Lung (tissue), 11 donors: ENCODE measurements at regions not wholly inside any gene's neighbourhood (a gene's known extent, or its start where the extent isn't known, plus 50 kb on each side); places are given as distances from the start of the nearest gene placed in this dataset.

Experiments
- ATAC-seq: fragments of 200-7000 bp; cut with Tn5 transposase; one replicate; pipeline ENCODE4 v1.9.1; 2020; ENCODE audit warnings: moderate number of reproducible peaks; ENCODE audit not compliant: insufficient read depth, low FRiP score
- DNase-seq, 3 donors: peaks; one replicate each; pipeline ENCODE4 v3.0.0-alpha.2; 2013 to 2017
- H3K27ac ChIP-seq, 2 donors: one replicate each; pipeline ENCODE4 v1.5.1; 2013; ENCODE audit warnings: mild to moderate bottlenecking in 2 of 2, moderate library complexity in 2 of 2, control low read depth in 1 of 2, inconsistent platforms in 1 of 2, low read depth in 1 of 2, low read length in 1 of 2
- H3K27me3 ChIP-seq, 3 donors: one replicate each; pipeline ENCODE4 v1.5.1; 2013; ENCODE audit warnings: low read length in 2 of 3; ENCODE audit not compliant: control insufficient read depth in 3 of 3, insufficient read depth in 3 of 3
- H3K36me3 ChIP-seq, 4 donors: one replicate each; pipeline ENCODE4 v1.5.1; 2013; ENCODE audit warnings: low read length in 4 of 4, mild to moderate bottlenecking in 1 of 4, moderate library complexity in 1 of 4; ENCODE audit not compliant: control insufficient read depth in 4 of 4, insufficient read depth in 4 of 4
- H3K4me1 ChIP-seq, 5 donors: one replicate each; pipeline ENCODE4 v1.5.1; 2013; ENCODE audit warnings: low read length in 5 of 5, mild to moderate bottlenecking in 2 of 5, moderate library complexity in 1 of 5; ENCODE audit not compliant: control insufficient read depth in 5 of 5, insufficient read depth in 5 of 5
- H3K4me3 ChIP-seq: one replicate; pipeline ENCODE4 v1.5.1; 2013; ENCODE audit warnings: mild to moderate bottlenecking, control low read depth, moderate library complexity
- H3K9ac ChIP-seq, 2 donors: one replicate each; pipeline ENCODE4 v1.5.1; 2013; ENCODE audit warnings: low read length in 2 of 2, control low read depth in 1 of 2; ENCODE audit not compliant: insufficient read depth in 1 of 2
- H3K9me3 ChIP-seq, 4 donors: one replicate each; pipeline ENCODE4 v1.5.1; 2013; ENCODE audit warnings: low read length in 3 of 4, mild to moderate bottlenecking in 1 of 4, moderate library complexity in 1 of 4; ENCODE audit not compliant: control insufficient read depth in 4 of 4, insufficient read depth in 3 of 4
- WGBS, 2 donors: extraction: QIAGEN DNeasy Blood & Tissue Kit; methylation state at CpG; one replicate each; pipeline ENCODE4 v1.1.7; 2013; 5-methylcytosine and 5-hydroxymethylcytosine counted together
- TF ChIP-seq, protein P1 (sequence below): IDR thresholded peaks from 2 replicates; pipeline ENCODE4 v1.5.1; 2012; ENCODE audit warnings: mild to moderate bottlenecking; ENCODE audit errors: control extremely low read depth, extremely low read depth
- donor health status: control.
- donor health status: control.
- donor health status: Bipolar disorder and iron deficiency.
- donor health status: healthy.
- donor health status: DM: yes; HTN: yes; CAD: no.

DNA sequence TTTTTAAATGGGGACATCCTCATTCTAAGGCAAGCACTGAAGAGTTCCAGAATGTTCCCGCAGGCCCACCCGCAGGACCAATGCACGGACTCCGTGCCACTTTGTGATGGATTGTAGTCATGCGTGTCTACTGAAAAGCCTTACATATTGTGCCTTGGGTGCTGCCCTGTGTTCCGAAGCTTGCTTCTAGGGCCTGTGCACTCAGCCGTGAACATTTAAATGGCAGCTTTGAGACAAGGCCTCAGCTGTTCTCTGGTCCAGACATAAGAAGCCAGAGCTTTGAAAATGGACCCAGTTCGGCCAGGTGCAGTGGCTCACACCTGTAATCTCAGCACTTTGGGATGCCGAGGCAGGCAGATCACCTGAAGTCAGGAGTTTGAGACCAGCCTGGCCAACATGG, 75.3 kb upstream of the CACNA1A start:
- peaks cover 0 to 6% (median 2%) of the 10 kb centered on the region in 4 donors for H3K9me3 ChIP-seq
- no peaks in the 10 kb centered on the region for H3K36me3 ChIP-seq
- 89 to 93% methylated on average over 9 of the region's 9 CpGs for WGBS, 2 donors
- DNase-seq: no peak
- H3K27me3 ChIP-seq: no peaks in the 10 kb centered on the region
- no peak overlapping the region for H3K4me3 ChIP-seq
- H3K9ac ChIP-seq: no peak overlapping the region
- H3K4me1 ChIP-seq: no peaks in the 10 kb centered on the region
- no peak overlapping the region for H3K27ac ChIP-seq
- no peak for ATAC-seq
- TF ChIP-seq, protein P1, sequence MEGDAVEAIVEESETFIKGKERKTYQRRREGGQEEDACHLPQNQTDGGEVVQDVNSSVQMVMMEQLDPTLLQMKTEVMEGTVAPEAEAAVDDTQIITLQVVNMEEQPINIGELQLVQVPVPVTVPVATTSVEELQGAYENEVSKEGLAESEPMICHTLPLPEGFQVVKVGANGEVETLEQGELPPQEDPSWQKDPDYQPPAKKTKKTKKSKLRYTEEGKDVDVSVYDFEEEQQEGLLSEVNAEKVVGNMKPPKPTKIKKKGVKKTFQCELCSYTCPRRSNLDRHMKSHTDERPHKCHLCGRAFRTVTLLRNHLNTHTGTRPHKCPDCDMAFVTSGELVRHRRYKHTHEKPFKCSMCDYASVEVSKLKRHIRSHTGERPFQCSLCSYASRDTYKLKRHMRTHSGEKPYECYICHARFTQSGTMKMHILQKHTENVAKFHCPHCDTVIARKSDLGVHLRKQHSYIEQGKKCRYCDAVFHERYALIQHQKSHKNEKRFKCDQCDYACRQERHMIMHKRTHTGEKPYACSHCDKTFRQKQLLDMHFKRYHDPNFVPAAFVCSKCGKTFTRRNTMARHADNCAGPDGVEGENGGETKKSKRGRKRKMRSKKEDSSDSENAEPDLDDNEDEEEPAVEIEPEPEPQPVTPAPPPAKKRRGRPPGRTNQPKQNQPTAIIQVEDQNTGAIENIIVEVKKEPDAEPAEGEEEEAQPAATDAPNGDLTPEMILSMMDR: no peak

DNA sequence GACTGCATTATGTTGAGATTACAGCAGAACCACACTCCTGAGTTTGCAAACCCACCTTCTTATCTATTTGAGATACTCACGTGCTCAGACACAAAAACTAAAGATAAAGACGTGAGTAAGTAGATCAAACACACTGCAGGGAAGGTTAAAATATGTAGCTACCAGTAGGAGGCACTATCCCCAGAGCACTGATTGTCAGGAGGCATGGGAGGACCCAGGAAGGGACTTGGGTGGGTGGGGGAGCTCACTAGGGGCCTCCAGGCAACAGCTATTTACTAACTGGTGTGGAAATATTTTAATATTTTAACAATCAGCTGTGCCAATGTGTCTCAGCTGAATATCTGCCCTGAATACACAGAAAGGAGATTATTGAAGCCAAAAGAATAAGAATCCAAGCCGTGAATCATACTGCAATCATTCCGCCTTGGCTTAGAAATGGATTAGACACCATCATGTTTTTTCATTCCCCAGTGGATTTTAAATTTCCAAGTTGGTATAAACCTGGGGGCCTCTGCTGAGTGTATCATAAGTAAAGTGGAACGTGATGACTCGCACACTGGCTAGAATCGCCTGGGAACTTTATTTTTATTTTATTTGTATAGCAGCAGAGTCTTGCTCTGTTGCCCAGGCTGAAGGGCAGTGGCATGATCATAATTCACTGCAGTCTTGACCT, 73.2 kb upstream of the CACNA1A start:
- DNase-seq: no peak
- no peaks in the 10 kb centered on the region for H3K4me1 ChIP-seq
- no peak for ATAC-seq
- no peaks in the 10 kb centered on the region for H3K27me3 ChIP-seq
- no peak overlapping the region for H3K9ac ChIP-seq
- no peaks in the 10 kb centered on the region for H3K36me3 ChIP-seq
- 71 to 84% methylated on average over 7 of the region's 7 CpGs for whole genome bisulfite sequencing, 2 donors
- no peak overlapping the region for H3K27ac ChIP-seq
- TF ChIP-seq, protein P1: no peak
- H3K4me3 ChIP-seq: no peak overlapping the region
- H3K9me3 ChIP-seq: peaks cover 0 to 8% (median 2%) of the 10 kb centered on the region in 4 donors

DNA sequence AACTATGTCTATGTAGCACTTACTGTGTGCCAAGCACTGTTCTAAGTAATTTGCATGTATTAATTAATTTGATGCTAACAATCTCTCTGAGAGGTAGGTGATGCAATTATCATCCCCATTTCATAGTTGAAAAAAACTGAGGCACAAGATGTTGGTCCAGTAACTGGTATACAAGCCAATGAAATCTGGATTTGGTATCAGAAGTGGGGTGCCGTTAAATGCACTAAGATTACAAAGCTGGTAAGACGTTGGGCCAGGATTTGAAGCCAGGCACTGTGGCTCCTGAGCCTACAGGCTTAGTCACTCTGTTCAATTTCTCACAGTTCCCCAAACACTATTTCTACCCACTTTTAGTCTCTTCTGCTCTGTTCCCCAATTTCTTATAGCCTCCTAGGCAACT, 70.4 kb upstream of the CACNA1A start:
- TF ChIP-seq, protein P1: no peak
- Histone ChIP-seq H3K27ac (no peak overlapping the region), H3K36me3 (no peaks in the 10 kb centered on the region), H3K4me1 (no peaks in the 10 kb centered on the region), H3K4me3 (no peak overlapping the region), H3K27me3 (no peaks in the 10 kb centered on the region), H3K9me3 (peaks cover 0 to 11% (median 2%) of the 10 kb centered on the region in 4 donors), H3K9ac (no peak overlapping the region)
- no peak for DNase-seq
- ATAC-seq: no peak
- WGBS, 2 donors: 91 to 94% methylated on average over 2 of the region's 2 CpGs

DNA sequence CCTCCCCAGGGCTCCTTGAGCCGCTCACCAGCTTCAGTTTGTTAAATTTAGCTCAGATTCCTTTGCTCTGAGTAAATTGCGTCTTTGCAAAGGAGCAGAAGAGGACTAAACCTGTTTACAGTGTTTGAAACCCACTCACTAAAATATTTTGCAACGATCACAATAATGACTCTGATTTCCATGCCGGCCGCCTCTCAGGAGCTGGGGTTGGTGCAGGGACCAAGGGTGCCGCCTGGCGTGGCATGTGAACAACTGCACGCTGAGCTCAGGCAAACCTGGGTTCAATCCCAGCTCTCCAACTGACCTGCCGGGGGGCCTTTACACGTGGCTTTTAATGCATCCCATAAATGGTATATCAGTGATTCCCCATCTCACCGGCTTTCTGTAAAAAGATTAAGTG, 68.7 kb upstream of the CACNA1A start:
- H3K27me3 ChIP-seq: no peaks in the 10 kb centered on the region
- H3K4me1 ChIP-seq: no peaks in the 10 kb centered on the region
- DNase-seq (no peak), ATAC-seq (no peak)
- no peak overlapping the region for H3K27ac ChIP-seq
- peaks cover 0 to 11% (median 2%) of the 10 kb centered on the region in 4 donors for H3K9me3 ChIP-seq
- H3K4me3 ChIP-seq: no peak overlapping the region
- 41 to 50% methylated on average over 11 of the region's 11 CpGs for WGBS, 2 donors
- H3K9ac ChIP-seq: no peak overlapping the region
- TF ChIP-seq, protein P1: no peak
- H3K36me3 ChIP-seq: no peaks in the 10 kb centered on the region
